ENCODE measurements at regions not wholly inside any gene's neighbourhood (a gene's known extent, or its start where the extent isn't known, plus 50 kb on each side); places are given as distances from the start of the nearest gene placed in this dataset.

DNA sequence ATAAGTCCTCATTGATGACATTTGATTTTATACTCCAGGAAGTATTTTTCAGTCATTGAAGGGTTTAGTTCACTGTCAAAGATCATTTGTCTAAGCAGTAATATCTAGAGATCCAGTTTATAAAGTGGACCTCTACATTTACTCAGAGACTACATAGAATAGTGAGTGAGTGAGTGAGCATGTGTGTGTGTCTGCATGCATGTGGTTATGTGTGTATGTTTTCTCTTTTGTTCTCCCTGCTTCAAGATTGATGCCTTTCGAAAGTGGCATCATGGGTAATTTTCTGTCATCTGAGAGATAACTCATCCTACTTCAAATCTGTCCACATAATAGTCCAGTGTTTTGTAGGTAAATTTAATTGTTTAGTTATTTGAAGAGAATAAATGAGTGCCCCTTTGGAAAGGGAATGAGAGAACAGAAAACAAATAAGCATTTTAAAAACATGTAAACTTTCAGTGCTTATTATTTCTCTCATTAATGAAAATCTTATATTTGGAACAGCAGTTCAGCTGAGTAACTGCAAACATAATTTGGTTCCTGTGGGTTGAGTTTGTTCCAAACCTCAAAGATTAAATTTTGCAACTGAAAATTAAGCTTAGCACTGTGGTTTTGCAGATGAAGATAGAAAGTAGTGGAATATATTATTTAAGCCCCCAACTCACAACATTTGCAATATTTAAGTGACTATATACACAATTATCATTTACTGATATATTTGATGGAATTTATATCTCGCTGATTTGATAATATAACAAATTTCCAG is 1295.1 kb upstream of the C9orf72 start:
- H3K4me1 ChIP-seq (replicated peaks in 1 of 4; ENCODE audit: control insufficient read depth in 3 of 4, insufficient read depth in 4 of 4, low read length in 3 of 4) = no peaks in the 10 kb centered on the region; a peak in 1 of 7 replicates
- 88% methylated on average over 2 of the region's 2 CpGs; no CpG with 5 or more reads in 1 of the 2 experiments for WGBS, 2 experiments (ENCODE audit: extremely low coverage in 1 of 2, insufficient coverage in 1 of 2, insufficient read length in 1 of 2, insufficient replicate concordance in 2 of 2, low coverage in 1 of 2, low lambda C conversion rate in 2 of 2, missing lambda C conversion rate in 1 of 2)
- no peak for TF ChIP-seq SP2 (IDR thresholded peaks at IDR 0.05; ENCODE audit: low read length)
- TF ChIP-seq YY1 (IDR thresholded peaks at IDR 0.05; ENCODE audit: low read depth, low read length) = no peak
- TF ChIP-seq SP1 (IDR thresholded peaks at IDR 0.05; ENCODE audit: low read depth, low read length) = no peak
- no peak for TF ChIP-seq CHD2 (IDR thresholded peaks at IDR 0.05; ENCODE audit: low read length)
- TF ChIP-seq, protein P1, sequence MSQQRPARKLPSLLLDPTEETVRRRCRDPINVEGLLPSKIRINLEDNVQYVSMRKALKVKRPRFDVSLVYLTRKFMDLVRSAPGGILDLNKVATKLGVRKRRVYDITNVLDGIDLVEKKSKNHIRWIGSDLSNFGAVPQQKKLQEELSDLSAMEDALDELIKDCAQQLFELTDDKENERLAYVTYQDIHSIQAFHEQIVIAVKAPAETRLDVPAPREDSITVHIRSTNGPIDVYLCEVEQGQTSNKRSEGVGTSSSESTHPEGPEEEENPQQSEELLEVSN (IDR thresholded peaks at IDR 0.05) = no peak
- no peak for TF ChIP-seq RXRA (IDR thresholded peaks at IDR 0.05; ENCODE audit: insufficient read depth, low read depth, low read length)

More for the DNA sequence above, 1295.1 kb upstream of the C9orf72 start:
- no peak for DNase-seq (ENCODE audit: low read depth in 1 of 2, low spot score in 2 of 2)
- Histone ChIP-seq H3K27me3 (replicated peaks in 1 of 4; ENCODE audit: control insufficient read depth in 3 of 4, extremely low read depth in 1 of 4, insufficient read depth in 3 of 4, low read length in 3 of 4) (no peaks in the 10 kb centered on the region), H3K18ac (ENCODE audit: extremely low read depth, low read length) (no peak overlapping the region), H3K14ac (ENCODE audit: insufficient read length) (no peak overlapping the region), H3K23ac (ENCODE audit: insufficient read length) (no peak overlapping the region), H2AFZ (ENCODE audit: low read length) (no peak overlapping the region), H2BK5ac (ENCODE audit: low read depth, low read length) (no peak overlapping the region), H3K9me3 (ENCODE audit: insufficient read depth in 2 of 2, low read depth in 1 of 2, low read length in 1 of 2) (no peaks in the 10 kb centered on the region), H3K4me3 (ENCODE audit: extremely low read depth in 1 of 4, insufficient read depth in 2 of 4, low read depth in 3 of 4, low read length in 4 of 4) (no peak overlapping the region), H3K36me3 (ENCODE audit: control insufficient read depth in 2 of 4, insufficient read depth in 4 of 4, low read length in 3 of 4) (no peaks in the 10 kb centered on the region), H3K79me2 (ENCODE audit: control insufficient read depth in 1 of 2, insufficient read depth in 2 of 2, low read length in 2 of 2) (no peaks in the 10 kb centered on the region), H4K91ac (replicated peaks; ENCODE audit: insufficient read length, low read length) (no peak overlapping the region), H3K4ac (replicated peaks; ENCODE audit: insufficient read length, low read depth, low read length) (no peak overlapping the region), H3K9ac (replicated peaks in 1 of 4; ENCODE audit: extremely low read depth in 1 of 4, low read depth in 3 of 4, low read length in 3 of 4) (no peak overlapping the region), H4K5ac (ENCODE audit: insufficient read length, low read depth, low read length) (no peak overlapping the region), H4K8ac (ENCODE audit: extremely low read depth, insufficient read depth, low read length) (no peak overlapping the region), H3K56ac (replicated peaks; ENCODE audit: insufficient read length, low read depth, low read length) (no peak overlapping the region), H3K23me2 (ENCODE audit: low read depth, low read length) (no peaks in the 10 kb centered on the region), H4K20me1 (replicated peaks in 1 of 2; ENCODE audit: control insufficient read depth in 1 of 2, insufficient read depth in 2 of 2, low read length in 2 of 2) (no peaks in the 10 kb centered on the region), H3K79me1 (ENCODE audit: low read depth, low read length) (no peaks in the 10 kb centered on the region), H2BK15ac (ENCODE audit: low read length) (no peak overlapping the region), H2BK120ac (replicated peaks; ENCODE audit: low read depth, low read length) (no peak overlapping the region), H2AK5ac (ENCODE audit: low read depth, low read length) (no peak overlapping the region), H3K27ac (ENCODE audit: low read depth, low read length) (no peak overlapping the region), H2BK12ac (ENCODE audit: low read depth, low read length) (no peak overlapping the region), H2BK20ac (ENCODE audit: low read length) (no peak overlapping the region), H3K4me2 (ENCODE audit: insufficient read depth in 1 of 2, low read depth in 2 of 2, low read length in 2 of 2) (no peak overlapping the region)
- CTCF ChIA-PET (ENCODE audit: partially characterized antibody) = no interaction called here
- FAIRE-seq = no peak
- POLR2A ChIA-PET (ENCODE audit: partially characterized antibody) = no interaction called here
